Neural progenitor cell (in vitro differentiated cells): ENCODE measurements at regions not wholly inside any gene's neighbourhood (a gene's known extent, or its start where the extent isn't known, plus 50 kb on each side); places are given as distances from the start of the nearest gene placed in this dataset.
A peak's percentile ranks its signal among the peaks of the same experiment; 100 is the strongest.
"Not testable (repeated sequence)": the region's sequence is repeated elsewhere in the genome, so short reads cannot be mapped to it uniquely, and the experiment has no call there.

Experiments
- DNase-seq: peaks from one replicate; pipeline ENCODE4 v3.0.0-alpha.2; 2016; ENCODE audit warnings: low spot score
- H2AFZ ChIP-seq: fragments of 200-600 bp; sonication (generic); replicated peaks from 2 replicates; pipeline ENCODE4 v1.6.1; 2016; ENCODE audit warnings: antibody characterized with exemption
- H3F3A ChIP-seq: fragments of 200-600 bp; sonication (generic); 2 replicates; pipeline ENCODE4 v1.6.1; 2016; ENCODE audit warnings: antibody characterized with exemption, low read depth
- H3K27ac ChIP-seq: fragments of 200-600 bp; sonication (generic); 2 replicates; pipeline ENCODE4 v1.5.1; 2016; ENCODE audit warnings: mild to moderate bottlenecking
- H3K27me3 ChIP-seq: fragments of 200-600 bp; sonication (generic); 2 replicates; pipeline ENCODE4 v1.6.1; 2016; ENCODE audit warnings: mild to moderate bottlenecking, moderate library complexity
- H3K36me3 ChIP-seq: fragments of 200-600 bp; sonication (generic); 2 replicates; pipeline ENCODE4 v1.5.1; 2016
- H3K4me1 ChIP-seq: fragments of 200-600 bp; sonication (generic); 2 replicates; pipeline ENCODE4 v1.6.1; 2016; ENCODE audit warnings: mixed run types
- H3K4me2 ChIP-seq: fragments of 200-600 bp; sonication (generic); 2 replicates; pipeline ENCODE4 v1.6.1; 2016
- H3K4me3 ChIP-seq: fragments of 200-600 bp; sonication (generic); 2 replicates; pipeline ENCODE4 v1.5.1; 2016
- H3K79me2 ChIP-seq: fragments of 200-600 bp; sonication (generic); 2 replicates; pipeline ENCODE4 v1.6.1; 2016; ENCODE audit warnings: low read depth
- H3K9ac ChIP-seq: fragments of 200-600 bp; sonication (generic); 2 replicates; pipeline ENCODE4 v1.6.1; 2016
- H3K9me3 ChIP-seq: fragments of 200-600 bp; sonication (generic); 2 replicates; pipeline ENCODE4 v1.5.1; 2016; ENCODE audit warnings: low read depth
- H4K20me1 ChIP-seq: fragments of 200-600 bp; sonication (generic); 2 replicates; pipeline ENCODE4 v1.6.1; 2016; ENCODE audit warnings: low read depth
- H3K27ac Mint-ChIP-seq: 3 replicates; pipeline ENCODE4 v1.8.0; 2021; ENCODE audit warnings: mixed read lengths
- H3K27me3 Mint-ChIP-seq: 2 replicates; pipeline ENCODE4 v1.8.0; 2022; ENCODE audit warnings: low read depth, mild to moderate bottlenecking, inconsistent platforms, moderate library complexity, mixed read lengths; ENCODE audit not compliant: insufficient read depth
- H3K36me3 Mint-ChIP-seq: 3 replicates; pipeline ENCODE4 v1.8.0; 2021; ENCODE audit warnings: mixed read lengths
- H3K4me1 Mint-ChIP-seq: 3 replicates; pipeline ENCODE4 v1.8.0; 2021; ENCODE audit warnings: mixed read lengths
- H3K4me3 Mint-ChIP-seq: 3 replicates; pipeline ENCODE4 v1.8.0; 2021; ENCODE audit warnings: mild to moderate bottlenecking, moderate library complexity, mixed read lengths
- H3K9me3 Mint-ChIP-seq: 3 replicates; pipeline ENCODE4 v1.8.0; 2020; ENCODE audit warnings: mixed read lengths
- CTCF ChIP-seq: fragments of 200-600 bp; sonication (generic); IDR thresholded peaks from 2 replicates; pipeline ENCODE4 v1.5.1; 2017; ENCODE audit warnings: antibody characterized with exemption, mild to moderate bottlenecking
- EZH2 ChIP-seq: fragments of 200-600 bp; sonication (generic); IDR thresholded peaks from 2 replicates; pipeline ENCODE4 v1.6.1; 2017; ENCODE audit warnings: antibody characterized with exemption, mild to moderate bottlenecking, moderate library complexity
- EZH2phosphoT487 ChIP-seq: fragments of 200-600 bp; sonication (generic); IDR thresholded peaks from 2 replicates; pipeline ENCODE4 v1.6.1; 2017; ENCODE audit warnings: antibody characterized with exemption

DNA sequence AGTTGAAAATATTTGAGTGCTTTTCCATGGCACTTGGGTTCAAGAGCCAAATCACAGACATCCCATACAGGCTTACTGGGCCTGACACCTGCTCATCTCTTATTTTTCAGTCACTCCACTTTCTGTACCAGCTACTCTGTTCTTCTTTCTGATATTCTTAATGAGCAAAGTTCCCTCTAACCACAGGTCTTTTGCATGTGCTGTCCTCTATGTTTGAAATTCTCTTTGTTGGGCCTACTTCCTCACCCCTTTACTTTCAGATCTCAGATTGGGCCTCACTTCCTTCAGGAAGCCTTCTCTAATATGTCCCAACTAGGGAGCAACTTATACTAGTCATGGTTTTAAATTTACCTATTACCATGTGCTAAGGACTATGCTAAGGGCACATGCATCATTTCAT, 81.8 kb upstream of the RBMS1 start:
- no peak overlapping the region for H3K27ac ChIP-seq
- H4K20me1 ChIP-seq = no peaks in the 10 kb centered on the region
- no peak overlapping the region for H2AFZ ChIP-seq
- no peaks in the 10 kb centered on the region for H3K27me3 ChIP-seq
- no peak overlapping the region for H3K27ac Mint-ChIP-seq
- H3K4me1 ChIP-seq = no peaks in the 10 kb centered on the region
- TF ChIP-seq EZH2 = no peak
- TF ChIP-seq CTCF = no peak
- no peak for TF ChIP-seq EZH2phosphoT487
- no peaks in the 10 kb centered on the region for H3K4me1 Mint-ChIP-seq
- no peaks in the 10 kb centered on the region for H3K79me2 ChIP-seq
- no peaks in the 10 kb centered on the region for H3K36me3 Mint-ChIP-seq
- no peaks in the 10 kb centered on the region for H3F3A ChIP-seq
- H3K36me3 ChIP-seq = no peaks in the 10 kb centered on the region
- H3K9ac ChIP-seq = no peak overlapping the region
- no peak overlapping the region for H3K4me3 ChIP-seq
- no peaks in the 10 kb centered on the region for H3K9me3 ChIP-seq
- H3K4me2 ChIP-seq = no peak overlapping the region
- DNase-seq = no peak
- no peak overlapping the region for H3K4me3 Mint-ChIP-seq
- peaks cover 16% of the 10 kb centered on the region for H3K9me3 Mint-ChIP-seq
- peaks cover 6% of the 10 kb centered on the region for H3K27me3 Mint-ChIP-seq

DNA sequence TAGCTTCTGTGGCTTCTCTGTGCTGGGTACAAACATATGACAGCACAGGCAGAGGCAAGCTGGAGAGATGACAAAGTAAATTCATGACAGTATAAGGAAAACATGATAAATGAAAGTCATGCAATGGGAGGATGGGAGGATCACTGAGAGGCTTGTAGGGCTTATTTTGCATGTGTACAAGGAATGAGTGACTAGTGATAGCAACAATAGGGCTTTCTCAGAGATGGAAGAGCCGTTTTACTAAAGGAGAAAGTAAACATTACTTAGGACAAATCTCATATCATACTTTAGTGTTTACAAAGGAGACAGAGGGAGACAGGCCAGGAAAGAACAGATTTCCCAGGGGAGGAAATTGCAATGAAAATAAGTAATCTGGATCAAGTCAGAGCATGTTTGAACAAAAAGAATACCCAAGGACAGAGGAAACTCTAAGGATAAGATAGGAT, 82.5 kb upstream of the RBMS1 start:
- Histone ChIP-seq H3K9ac (no peak overlapping the region), H3K36me3 (no peaks in the 10 kb centered on the region), H3K27me3 (no peaks in the 10 kb centered on the region), H3F3A (no peaks in the 10 kb centered on the region), H3K4me3 (no peak overlapping the region), H3K79me2 (no peaks in the 10 kb centered on the region), H3K4me2 (no peak overlapping the region), H4K20me1 (no peaks in the 10 kb centered on the region), H3K9me3 (no peaks in the 10 kb centered on the region), H2AFZ (no peak overlapping the region), H3K27ac (no peak overlapping the region), H3K4me1 (no peaks in the 10 kb centered on the region)
- DNase-seq = no peak
- no peaks in the 10 kb centered on the region for H3K36me3 Mint-ChIP-seq
- no peaks in the 10 kb centered on the region for H3K4me1 Mint-ChIP-seq
- no peak overlapping the region for H3K4me3 Mint-ChIP-seq
- peaks cover 16% of the 10 kb centered on the region for H3K9me3 Mint-ChIP-seq
- no peak for TF ChIP-seq EZH2phosphoT487
- H3K27me3 Mint-ChIP-seq = peaks cover 4% of the 10 kb centered on the region
- H3K27ac Mint-ChIP-seq = no peak overlapping the region

DNA sequence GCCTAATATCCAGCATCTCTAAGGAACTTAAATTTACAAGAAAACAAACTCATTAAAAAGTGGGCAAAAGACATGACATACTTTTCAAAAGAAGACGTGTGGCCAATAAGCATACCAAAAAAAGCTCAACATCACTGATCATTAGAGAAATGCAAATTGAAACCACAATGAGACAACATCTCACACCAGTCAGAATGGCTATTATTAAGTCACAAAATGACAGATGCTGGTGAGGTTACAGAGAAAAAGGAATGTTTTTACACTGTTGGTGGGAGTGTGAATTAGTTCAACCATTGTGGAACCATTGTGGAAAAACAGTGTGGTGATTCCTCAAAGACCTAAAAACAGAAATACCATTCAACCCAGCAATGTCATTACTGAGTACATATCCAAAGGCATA, 83.5 kb upstream of the RBMS1 start:
- not testable (repeated sequence) for H3K27ac Mint-ChIP-seq, H3K4me3 ChIP-seq, H3F3A ChIP-seq, H3K4me1 Mint-ChIP-seq, H4K20me1 ChIP-seq, H3K4me3 Mint-ChIP-seq, H3K36me3 Mint-ChIP-seq, H3K27me3 ChIP-seq, H3K36me3 ChIP-seq, H3K27me3 Mint-ChIP-seq, H3K9ac ChIP-seq, H3K9me3 ChIP-seq, H3K4me2 ChIP-seq, H3K27ac ChIP-seq, DNase-seq, H3K4me1 ChIP-seq, H2AFZ ChIP-seq, H3K79me2 ChIP-seq
- peaks cover 11% of the 10 kb centered on the region for H3K9me3 Mint-ChIP-seq

DNA sequence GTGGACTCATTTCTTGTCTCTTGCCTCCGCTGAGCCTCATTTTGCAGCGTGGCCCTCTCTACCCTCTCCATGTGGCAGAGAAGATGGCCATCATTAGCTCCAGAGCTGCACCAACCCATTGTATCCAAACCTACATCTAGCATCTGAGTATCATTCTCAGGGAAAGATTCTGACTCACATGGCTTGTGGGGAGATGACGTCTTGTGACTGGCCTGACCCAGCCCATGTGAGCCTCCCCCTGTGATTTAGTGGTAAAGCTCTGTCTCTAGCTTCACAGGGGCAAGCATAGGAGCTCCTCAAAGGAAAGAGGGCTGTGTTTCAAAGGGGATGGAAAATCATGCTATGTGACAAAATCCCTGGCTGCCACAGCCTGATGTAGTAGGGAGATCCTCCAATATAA, 87.4 kb upstream of the RBMS1 start:
- Histone ChIP-seq H3F3A (no peaks in the 10 kb centered on the region), H3K27ac (no peak overlapping the region), H3K27me3 (no peaks in the 10 kb centered on the region), H3K4me2 (no peak overlapping the region), H3K4me1 (peaks cover 30% of the 10 kb centered on the region), H4K20me1 (no peaks in the 10 kb centered on the region), H3K4me3 (no peak overlapping the region), H3K9me3 (no peaks in the 10 kb centered on the region), H3K79me2 (no peaks in the 10 kb centered on the region), H3K9ac (no peak overlapping the region), H3K36me3 (no peaks in the 10 kb centered on the region), H2AFZ (no peak overlapping the region)
- no peak for DNase-seq
- peaks cover 2% of the 10 kb centered on the region for H3K36me3 Mint-ChIP-seq
- H3K27me3 Mint-ChIP-seq = peaks cover 10% of the 10 kb centered on the region
- peaks cover 37% of the 10 kb centered on the region for H3K4me1 Mint-ChIP-seq
- TF ChIP-seq CTCF = no peak
- TF ChIP-seq EZH2 = no peak
- no peak for TF ChIP-seq EZH2phosphoT487
- H3K27ac Mint-ChIP-seq = peak overlapping the region; percentile 74
- no peak overlapping the region for H3K4me3 Mint-ChIP-seq
- peaks cover 3% of the 10 kb centered on the region for H3K9me3 Mint-ChIP-seq
